ENCODE measurements at regions not wholly inside any gene's neighbourhood (a gene's known extent, or its start where the extent isn't known, plus 50 kb on each side); places are given as distances from the start of the nearest gene placed in this dataset.

DNA sequence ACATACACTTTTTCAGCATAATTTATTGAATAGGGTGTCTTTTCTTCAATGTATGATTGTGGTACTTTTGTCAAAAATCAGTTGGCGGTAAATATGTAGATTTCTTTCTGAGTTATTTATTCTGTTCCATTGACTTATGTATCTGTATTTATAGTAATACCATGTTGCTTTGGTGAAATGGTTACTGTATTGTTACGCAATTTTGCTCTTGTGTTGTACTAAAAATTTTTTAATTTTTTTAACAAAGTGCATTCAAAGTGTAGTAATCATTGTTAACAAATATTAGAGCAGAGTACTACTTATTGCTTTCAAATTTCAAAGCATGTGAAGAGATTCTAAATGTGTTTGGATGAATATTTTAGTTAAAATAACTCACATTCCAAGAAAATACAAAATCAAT is 915.4 kb downstream of the PCDH19 start:
- no peak overlapping the region for H2BK12ac ChIP-seq (ENCODE audit: insufficient read length, low read depth, low read length)
- no peaks in the 10 kb centered on the region for H3K23me2 ChIP-seq (ENCODE audit: insufficient read length, low read depth, low read length, poor library complexity, severe bottlenecking)
- no peak overlapping the region for H3T11ph ChIP-seq (ENCODE audit: low read length)
- no peaks in the 10 kb centered on the region for H3K4me1 ChIP-seq (ENCODE audit: insufficient read depth, low read length)
- H2AK5ac ChIP-seq (ENCODE audit: insufficient read length, low read length), result no peak overlapping the region
- H2BK20ac ChIP-seq (ENCODE audit: low read depth, low read length, poor library complexity, severe bottlenecking), result no peak overlapping the region
- H4K8ac ChIP-seq (replicated peaks; ENCODE audit: insufficient read length, low read depth, low read length), result no peak overlapping the region
- TF ChIP-seq, protein P1, sequence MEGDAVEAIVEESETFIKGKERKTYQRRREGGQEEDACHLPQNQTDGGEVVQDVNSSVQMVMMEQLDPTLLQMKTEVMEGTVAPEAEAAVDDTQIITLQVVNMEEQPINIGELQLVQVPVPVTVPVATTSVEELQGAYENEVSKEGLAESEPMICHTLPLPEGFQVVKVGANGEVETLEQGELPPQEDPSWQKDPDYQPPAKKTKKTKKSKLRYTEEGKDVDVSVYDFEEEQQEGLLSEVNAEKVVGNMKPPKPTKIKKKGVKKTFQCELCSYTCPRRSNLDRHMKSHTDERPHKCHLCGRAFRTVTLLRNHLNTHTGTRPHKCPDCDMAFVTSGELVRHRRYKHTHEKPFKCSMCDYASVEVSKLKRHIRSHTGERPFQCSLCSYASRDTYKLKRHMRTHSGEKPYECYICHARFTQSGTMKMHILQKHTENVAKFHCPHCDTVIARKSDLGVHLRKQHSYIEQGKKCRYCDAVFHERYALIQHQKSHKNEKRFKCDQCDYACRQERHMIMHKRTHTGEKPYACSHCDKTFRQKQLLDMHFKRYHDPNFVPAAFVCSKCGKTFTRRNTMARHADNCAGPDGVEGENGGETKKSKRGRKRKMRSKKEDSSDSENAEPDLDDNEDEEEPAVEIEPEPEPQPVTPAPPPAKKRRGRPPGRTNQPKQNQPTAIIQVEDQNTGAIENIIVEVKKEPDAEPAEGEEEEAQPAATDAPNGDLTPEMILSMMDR (conservative IDR thresholded peaks at IDR 0.05), result no peak
- no peak overlapping the region for H3K56ac ChIP-seq (ENCODE audit: insufficient read length, low read depth, low read length)
- no peak for DNase-seq
- H4K20me1 ChIP-seq (ENCODE audit: control insufficient read depth, insufficient read depth, insufficient read length), result no peaks in the 10 kb centered on the region
- H4K5ac ChIP-seq (ENCODE audit: insufficient read length, low read depth, low read length), result no peak overlapping the region
- no peak overlapping the region for H2AFZ ChIP-seq (ENCODE audit: low read length)
- no peak overlapping the region for H4K91ac ChIP-seq (ENCODE audit: insufficient read length, low read depth, low read length)
- no peak overlapping the region for H3K14ac ChIP-seq (ENCODE audit: insufficient read depth, low read length)
- no peaks in the 10 kb centered on the region for H3K4me1 Mint-ChIP-seq
- H3K27ac Mint-ChIP-seq, result no peak overlapping the region
- WGBS (ENCODE audit: extremely low coverage, insufficient read length, low lambda C conversion rate), result no CpG with 5 or more reads among the region's 2 CpGs
- no peak overlapping the region for H2BK120ac ChIP-seq (ENCODE audit: low read depth, low read length, poor library complexity, severe bottlenecking)
- peaks cover 13 to 18% of the 10 kb centered on the region in 2 experiments; a peak in 4 of 5 replicates for H3K9me3 Mint-ChIP-seq
- H3K4ac ChIP-seq (ENCODE audit: low read depth, low read length), result no peak overlapping the region
- H3K9ac ChIP-seq (ENCODE audit: extremely low read depth, insufficient read length, low read length), result no peak overlapping the region
- no peak overlapping the region for H3K4me2 ChIP-seq (ENCODE audit: insufficient read depth, insufficient read length, low read length)
- no peak overlapping the region for H2BK15ac ChIP-seq (ENCODE audit: low read depth, low read length)
- H3K27me3 ChIP-seq (ENCODE audit: insufficient read depth, low read length), result no peaks in the 10 kb centered on the region
- H3K79me2 ChIP-seq (ENCODE audit: insufficient read depth, low read length), result no peaks in the 10 kb centered on the region
- H3K36me3 Mint-ChIP-seq (ENCODE audit: insufficient read depth in 1 of 3, low read depth in 3 of 3), result peaks cover 0 to 16% (median 8%) of the 10 kb centered on the region in 3 experiments; a peak in 3 of 7 replicates
- no peaks in the 10 kb centered on the region; the same call in 1 of the 2 replicates for H3K27me3 Mint-ChIP-seq (ENCODE audit: low read depth)
- no peaks in the 10 kb centered on the region for H3K79me1 ChIP-seq (ENCODE audit: insufficient read depth, low read depth, low read length, poor library complexity, severe bottlenecking)
- H3K9me3 ChIP-seq (ENCODE audit: control insufficient read depth, low read depth, low read length), result no peaks in the 10 kb centered on the region
- no peak overlapping the region for H3K18ac ChIP-seq (ENCODE audit: insufficient read length, low read depth, low read length)
- no peak overlapping the region for H2BK5ac ChIP-seq (ENCODE audit: insufficient read length, low read length)
- no peak overlapping the region for H3K23ac ChIP-seq (ENCODE audit: insufficient read length, low read depth, low read length)
- no peak overlapping the region for H3K27ac ChIP-seq (ENCODE audit: insufficient read length, low read depth, low read length)
- no peak overlapping the region for H3K4me3 Mint-ChIP-seq

All from H9 (cell line).